H1 (cell line): ENCODE measurements at regions not wholly inside any gene's neighbourhood (a gene's known extent, or its start where the extent isn't known, plus 50 kb on each side); places are given as distances from the start of the nearest gene placed in this dataset.

Experiments used
- CTCF ChIA-PET: fragments of 300-600 bp; sonication (Branson Sonifier 250); formaldehyde crosslinking; loops from one replicate; lab custom pipeline; 2021; ENCODE audit not compliant: partially characterized antibody; lab: Charles Lee
- POLR2A ChIA-PET: fragments of 300-600 bp; sonication (Branson Sonifier 250); formaldehyde crosslinking; loops from one replicate; lab custom pipeline; 2021; ENCODE audit warnings: inconsistent platforms; ENCODE audit not compliant: partially characterized antibody; lab: Charles Lee
- DNase-seq, 2 experiments: peaks; one replicate each; pipeline versions ENCODE4 v3.0.0 to v3.0.0-alpha.2; 2010 to 2022; ENCODE audit warnings: low spot score in 2 of 2, low read depth in 1 of 2, mixed read lengths in 1 of 2
- FAIRE-seq: peaks from 2 replicates; lab custom pipeline; 2011; peaks lifted over from hg19 to GRCh38; lab: Jason Lieb, UNC
- H2AFZ ChIP-seq: 2 replicates; pipeline ENCODE4 v1.8.1; 2012; ENCODE audit warnings: low read length, inconsistent platforms
- H2AK5ac ChIP-seq: 2 replicates; pipeline ENCODE4 v1.6.1; 2013; ENCODE audit warnings: low read depth, low read length
- H2BK120ac ChIP-seq: replicated peaks from 2 replicates; pipeline ENCODE3; 2013; ENCODE audit warnings: low read depth, low read length, inconsistent platforms
- H2BK12ac ChIP-seq: 2 replicates; pipeline ENCODE4 v1.6.1; 2013; ENCODE audit warnings: low read depth, low read length
- H2BK15ac ChIP-seq: 2 replicates; pipeline ENCODE4 v1.6.1; 2013; ENCODE audit warnings: low read length
- H2BK20ac ChIP-seq: 2 replicates; pipeline ENCODE4 v1.6.1; 2013; ENCODE audit warnings: low read length
- H2BK5ac ChIP-seq: 2 replicates; pipeline ENCODE4 v1.6.1; 2013; ENCODE audit warnings: low read depth, low read length
- H3K14ac ChIP-seq: 2 replicates; pipeline ENCODE4 v1.6.1; 2013; ENCODE audit warnings: inconsistent platforms; ENCODE audit not compliant: insufficient read length
- H3K18ac ChIP-seq: 2 replicates; pipeline ENCODE4 v1.6.1; 2013; ENCODE audit warnings: low read length; ENCODE audit errors: extremely low read depth
- H3K23ac ChIP-seq: 2 replicates; pipeline ENCODE4 v1.6.1; 2013; ENCODE audit warnings: inconsistent platforms; ENCODE audit not compliant: insufficient read length
- H3K23me2 ChIP-seq: 2 replicates; pipeline ENCODE4 v1.6.1; 2013; ENCODE audit warnings: low read depth, low read length
- H3K27ac ChIP-seq: 2 replicates; pipeline ENCODE4 v1.6.1; 2011; ENCODE audit warnings: low read depth, low read length, inconsistent platforms
- H3K27me3 ChIP-seq, 4 experiments: replicated peaks in 1 of 4; 1 replicate in 1 of 4; 2 replicates in 3 of 4; pipeline versions ENCODE4 v1.6.1 to v1.8.1; 2011 to 2013; ENCODE audit warnings: low read length in 3 of 4, mild to moderate bottlenecking in 3 of 4, inconsistent platforms in 2 of 4, mixed read lengths in 2 of 4, moderate library complexity in 1 of 4; ENCODE audit not compliant: control insufficient read depth in 3 of 4, insufficient read depth in 3 of 4; ENCODE audit errors: extremely low read depth in 1 of 4
- H3K36me3 ChIP-seq, 4 experiments: 2 replicates each; pipeline versions ENCODE4 v1.6.1 to v1.8.1; 2011 to 2013; ENCODE audit warnings: mild to moderate bottlenecking in 4 of 4, low read length in 3 of 4, moderate library complexity in 2 of 4, control low read depth in 1 of 4, inconsistent platforms in 1 of 4; ENCODE audit not compliant: insufficient read depth in 4 of 4, control insufficient read depth in 2 of 4
- H3K4ac ChIP-seq: replicated peaks from 2 replicates; pipeline ENCODE3; 2013; ENCODE audit warnings: low read length, low read depth, mixed read lengths, inconsistent platforms; ENCODE audit not compliant: insufficient read length
- H3K4me1 ChIP-seq, 4 experiments: replicated peaks in 1 of 4; 1 replicate in 1 of 4; 2 replicates in 3 of 4; pipeline versions ENCODE4 v1.6.1 to v1.8.1; 2011 to 2013; ENCODE audit warnings: low read length in 3 of 4, inconsistent platforms in 2 of 4, mixed read lengths in 1 of 4; ENCODE audit not compliant: insufficient read depth in 4 of 4, control insufficient read depth in 3 of 4
- H3K4me2 ChIP-seq, 2 experiments: 2 replicates each; pipeline versions ENCODE4 v1.6.1 to v1.8.1; 2011 to 2013; ENCODE audit warnings: low read depth in 2 of 2, low read length in 2 of 2, control low read depth in 1 of 2, inconsistent platforms in 1 of 2, mild to moderate bottlenecking in 1 of 2; ENCODE audit not compliant: insufficient read depth in 1 of 2
- H3K4me3 ChIP-seq, 4 experiments: fragments of 200-600, 300-600 bp in 1 of 4; sonication (generic), shearing (Covaris generic), sonication (Bioruptor Twin) in 1 of 4; 2 replicates each; pipeline versions ENCODE4 v1.5.1 to v1.8.1; 2011 to 2016; ENCODE audit warnings: low read length in 4 of 4, low read depth in 3 of 4, control low read depth in 2 of 4, inconsistent platforms in 2 of 4, mild to moderate bottlenecking in 2 of 4, mixed read lengths in 1 of 4, moderate library complexity in 1 of 4; ENCODE audit not compliant: insufficient read depth in 2 of 4; ENCODE audit errors: extremely low read depth in 1 of 4
- H3K56ac ChIP-seq: replicated peaks from 2 replicates; pipeline ENCODE3; 2013; ENCODE audit warnings: low read depth, mild to moderate bottlenecking, mixed read lengths, low read length, inconsistent platforms; ENCODE audit not compliant: insufficient read length
- H3K79me1 ChIP-seq: 2 replicates; pipeline ENCODE4 v1.6.1; 2013; ENCODE audit warnings: low read depth, low read length, control low read depth
- H3K79me2 ChIP-seq, 2 experiments: 2 replicates each; pipeline versions ENCODE4 v1.6.1 to v1.8.1; 2012 to 2013; ENCODE audit warnings: low read length in 2 of 2, mild to moderate bottlenecking in 2 of 2, inconsistent platforms in 1 of 2; ENCODE audit not compliant: insufficient read depth in 2 of 2, control insufficient read depth in 1 of 2
- H3K9ac ChIP-seq, 4 experiments: replicated peaks in 1 of 4; 1 replicate in 1 of 4; 2 replicates in 3 of 4; pipeline versions ENCODE4 v1.6.1 to v1.8.1; 2011 to 2013; ENCODE audit warnings: low read depth in 3 of 4, low read length in 3 of 4, control low read depth in 2 of 4, mild to moderate bottlenecking in 2 of 4, moderate library complexity in 2 of 4, inconsistent platforms in 1 of 4; ENCODE audit errors: extremely low read depth in 1 of 4
- H3K9me3 ChIP-seq, 2 experiments: 2 replicates each; pipeline versions ENCODE4 v1.6.1 to v1.8.1; 2012 to 2013; ENCODE audit warnings: mild to moderate bottlenecking in 2 of 2, moderate library complexity in 2 of 2, control low read depth in 1 of 2, inconsistent platforms in 1 of 2, low read depth in 1 of 2, low read length in 1 of 2, mixed read lengths in 1 of 2; ENCODE audit not compliant: insufficient read depth in 2 of 2
- H4K20me1 ChIP-seq, 2 experiments: replicated peaks in 1 of 2; 2 replicates each; pipeline versions ENCODE3 to v1.8.1; 2011 to 2013; ENCODE audit warnings: inconsistent platforms in 2 of 2, low read length in 2 of 2, mild to moderate bottlenecking in 1 of 2; ENCODE audit not compliant: insufficient read depth in 2 of 2, control insufficient read depth in 1 of 2
- H4K5ac ChIP-seq: 2 replicates; pipeline ENCODE4 v1.6.1; 2013; ENCODE audit warnings: low read length, low read depth, mixed read lengths, inconsistent platforms; ENCODE audit not compliant: insufficient read length
- H4K8ac ChIP-seq: 2 replicates; pipeline ENCODE4 v1.8.0; 2013; ENCODE audit warnings: mild to moderate bottlenecking, moderate library complexity, low read length, inconsistent platforms; ENCODE audit not compliant: insufficient read depth; ENCODE audit errors: extremely low read depth
- H4K91ac ChIP-seq: replicated peaks from 2 replicates; pipeline ENCODE3; 2013; ENCODE audit warnings: low read length, mixed read lengths, inconsistent platforms; ENCODE audit not compliant: insufficient read length
- BCL11A ChIP-seq, 2 experiments: IDR thresholded peaks; one replicate each; pipeline ENCODE4 v1.6.1; 2011; ENCODE audit warnings: low read depth in 2 of 2, low read length in 2 of 2, mild to moderate bottlenecking in 2 of 2
- CBX8 ChIP-seq: fragments of 300-800, 300-1000 bp; sonication (generic); IDR thresholded peaks from 2 replicates; pipeline ENCODE4 v1.7.1; 2016; ENCODE audit warnings: low read depth, low read length, borderline replicate concordance
- SIRT6 ChIP-seq: IDR thresholded peaks from one replicate; pipeline ENCODE4 v1.7.1; 2012; ENCODE audit warnings: low read length, inconsistent platforms
- SIX5 ChIP-seq: IDR thresholded peaks from 2 replicates; pipeline ENCODE4 v1.6.1; 2011; ENCODE audit warnings: mild to moderate bottlenecking, low read depth, low read length
- SP1 ChIP-seq: IDR thresholded peaks from 2 replicates; pipeline ENCODE4 v1.6.1; 2011; ENCODE audit warnings: low read depth, low read length
- WGBS, 2 experiments: shearing (Covaris generic) in 1 of 2; methylation state at CpG; one replicate each; pipeline versions ENCODE4 v1.1.6 to v1.1.7; 2013 to 2015; ENCODE audit warnings: low lambda C conversion rate in 2 of 2, mixed read lengths in 2 of 2, inconsistent platforms in 1 of 2, low coverage in 1 of 2, missing lambda C conversion rate in 1 of 2; ENCODE audit not compliant: insufficient replicate concordance in 2 of 2, insufficient coverage in 1 of 2, insufficient read length in 1 of 2; ENCODE audit errors: extremely low coverage in 1 of 2, missing lambda C conversion rate in 1 of 2; 5-methylcytosine and 5-hydroxymethylcytosine counted together

- Histone ChIP-seq H2AK5ac (no peak overlapping the region; the same call in 1 of the 2 replicates), H2AFZ (no peak overlapping the region), H4K91ac (no peak overlapping the region), H3K27ac (no peak overlapping the region), H3K27me3 (peaks cover 2 to 24% (median 17%) of the 10 kb centered on the region in 4 experiments; a peak in 5 of 7 replicates), H3K9ac (no peak overlapping the region), H4K20me1 (no peaks in the 10 kb centered on the region), H2BK15ac (no peak overlapping the region), H3K23me2 (no peaks in the 10 kb centered on the region), H3K4ac (no peak overlapping the region), H3K4me1 (peaks cover 4 to 13% (median 7%) of the 10 kb centered on the region in 4 experiments; a peak in 6 of 7 replicates), H4K5ac (no peak overlapping the region), H3K79me1 (no peaks in the 10 kb centered on the region), H2BK12ac (no peak overlapping the region), H3K56ac (no peak overlapping the region), H3K9me3 (no peaks in the 10 kb centered on the region), H3K14ac (no peak overlapping the region), H2BK120ac (no peak overlapping the region), H2BK5ac (no peak overlapping the region), H3K4me3 (no peak overlapping the region), H4K8ac (no peak overlapping the region), H2BK20ac (no peak overlapping the region), H3K4me2 (no peak overlapping the region), H3K18ac (no peak overlapping the region), H3K23ac (no peak overlapping the region), H3K36me3 (no peaks in the 10 kb centered on the region), H3K79me2 (no peaks in the 10 kb centered on the region)
- ChIA-PET CTCF (interaction anchor here (1.0 to 1.8 kb wide), 2 partner anchors 11 to 14 kb away, joined by 4 to 5 read pairs; no protein-coding TSS in a partner anchor), POLR2A (no interaction called here)
- FAIRE-seq (no peak), DNase-seq (no peak)
- WGBS, 2 experiments: 92% methylated on average over 13 of the region's 13 CpGs; no CpG with 5 or more reads in 1 of the 2 experiments
- TF ChIP-seq SIX5 (no peak), BCL11A (IDR thresholded peaks at IDR 0.05; ENCODE audit: low read depth in 2 of 2, low read length in 2 of 2) (no peak), CBX8 (no peak), SP1 (no peak), SIRT6 (no peak)
Observed at GRCh38 chr1:235918032-235918431, 51.3 kb upstream of the LYST start.
